ENCODE measurements at regions not wholly inside any gene's neighbourhood (a gene's known extent, or its start where the extent isn't known, plus 50 kb on each side); places are given as distances from the start of the nearest gene placed in this dataset.

DNA sequence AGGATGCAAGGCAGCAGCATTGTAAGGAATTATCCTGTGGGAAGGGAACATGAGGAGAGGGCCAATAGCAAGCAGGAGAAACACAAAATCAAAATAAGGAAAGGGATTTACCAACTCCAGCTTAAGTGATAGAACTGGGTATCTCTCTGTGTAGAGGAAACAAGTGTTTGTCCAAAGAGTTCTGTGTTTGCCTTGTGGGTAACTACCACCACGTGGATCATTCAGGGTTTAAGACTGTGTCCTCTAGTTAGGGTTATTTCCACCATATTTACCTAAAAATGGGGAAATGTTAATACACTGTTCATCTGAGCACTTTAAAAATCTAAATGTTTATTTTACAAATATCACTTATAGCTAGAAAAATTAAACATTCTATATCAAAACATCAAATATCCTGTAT, 283.3 kb downstream of the EIPR1 start:
- TF ChIP-seq POLR2A (IDR thresholded peaks at IDR 0.05) (no peak), CTCF (IDR thresholded peaks at IDR 0.05 in 4 of 5, conservative IDR thresholded peaks at IDR 0.05 in 1 of 5) (no peak)

All from gastrocnemius medialis (tissue), 4 donors.